Myocyte (in vitro differentiated cells): ENCODE measurements at regions not wholly inside any gene's neighbourhood (a gene's known extent, or its start where the extent isn't known, plus 50 kb on each side); places are given as distances from the start of the nearest gene placed in this dataset.

Source experiments
- DNase-seq: peaks from one replicate; pipeline ENCODE4 v3.0.0-alpha.2; 2012; ENCODE audit warnings: low read depth

DNA sequence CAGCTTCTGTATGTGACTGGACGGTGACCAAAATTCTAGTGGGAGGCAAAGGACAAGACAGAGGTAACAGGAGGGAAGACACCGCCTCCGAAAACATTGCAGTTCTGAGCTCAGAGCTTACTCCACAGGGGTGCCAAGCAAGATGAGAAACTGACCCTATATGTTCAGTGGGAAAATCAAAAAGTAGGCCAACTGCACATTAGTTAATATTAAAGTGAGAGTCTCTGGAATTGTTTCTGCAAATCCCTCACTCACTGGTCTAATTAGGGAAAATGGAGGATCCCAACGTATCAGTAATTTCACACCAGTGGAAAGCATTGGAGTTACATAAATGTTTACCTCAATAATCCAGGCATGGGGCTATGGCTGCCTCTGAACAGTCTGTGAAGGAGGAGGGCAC is 313.3 kb upstream of the KCNH8 start:
- no peak for DNase-seq

DNA sequence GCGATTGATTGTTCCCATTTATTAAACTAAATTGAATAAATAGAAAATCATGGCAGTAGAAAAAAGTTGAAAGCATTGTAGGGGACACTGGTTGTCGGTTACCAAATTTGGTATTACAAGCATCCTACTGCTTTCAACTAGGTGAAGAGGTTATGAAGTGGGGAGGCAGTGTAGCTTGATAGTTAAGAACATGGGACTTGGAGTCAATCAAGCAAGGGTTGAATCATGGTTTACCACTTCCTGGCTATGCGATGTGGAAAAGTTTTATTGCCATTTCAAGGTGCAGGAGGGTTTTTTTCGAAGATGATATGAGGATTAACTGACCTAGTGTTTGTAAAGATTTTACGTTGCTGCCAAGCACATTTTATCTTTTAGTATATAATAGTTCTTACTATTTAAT is 318.2 kb upstream of the KCNH8 start:
- no peak for DNase-seq

DNA sequence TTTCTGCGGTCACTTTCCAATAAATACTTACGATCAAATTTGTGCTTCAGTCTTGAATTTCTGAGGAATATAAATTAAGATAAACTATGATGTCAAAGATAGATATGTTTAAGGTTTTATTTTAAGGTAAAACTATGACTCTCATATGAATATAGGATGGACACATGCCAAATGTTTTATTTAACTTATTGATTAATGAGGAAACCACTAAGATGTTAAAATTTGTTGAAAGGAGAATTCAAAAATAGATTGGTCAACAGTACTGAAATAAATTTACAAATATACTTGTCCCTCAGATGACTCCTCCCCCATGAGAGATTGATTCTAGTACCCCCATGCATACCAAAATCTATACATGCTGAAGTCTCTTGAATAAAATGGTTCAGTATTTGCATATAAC is 319.7 kb upstream of the KCNH8 start:
- DNase-seq, result no peak

DNA sequence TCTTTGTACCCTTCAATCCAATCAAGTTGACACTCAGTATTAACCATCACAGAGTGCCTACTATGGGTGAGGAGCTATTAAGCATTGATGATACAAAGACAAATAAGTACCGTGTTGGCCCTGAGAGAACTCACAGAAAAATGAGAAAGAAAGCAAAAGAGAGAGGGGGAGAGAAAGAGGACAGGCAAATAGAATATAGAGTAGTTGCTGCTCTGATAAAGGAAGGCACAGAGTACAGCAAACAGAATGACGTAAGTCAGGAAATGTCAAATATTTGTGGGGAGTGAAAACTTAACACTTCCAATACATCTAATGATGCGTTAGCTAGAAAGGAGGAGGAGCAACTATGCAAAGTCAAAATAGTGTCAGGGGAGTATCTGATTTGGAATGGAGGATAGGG is 320.6 kb upstream of the KCNH8 start:
- DNase-seq, result no peak

DNA sequence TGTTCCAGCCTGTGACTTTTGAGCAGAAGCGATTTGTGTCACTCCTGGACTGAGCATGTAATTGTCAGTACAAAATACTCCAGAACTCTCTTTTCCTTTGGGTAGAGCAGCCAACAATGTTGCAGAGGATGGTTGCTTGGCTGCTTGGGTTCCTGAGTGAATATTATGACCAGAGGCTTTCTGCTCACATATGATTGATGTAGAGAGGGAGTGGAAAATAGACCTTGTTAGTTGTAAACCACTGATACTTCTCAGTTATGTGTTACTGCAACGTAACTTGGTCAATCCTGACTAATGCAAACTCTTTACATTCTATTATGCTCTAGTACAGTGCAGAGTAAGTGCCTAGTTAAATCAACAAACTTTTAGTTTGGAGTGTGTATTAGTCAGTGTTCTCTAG is 322.6 kb upstream of the KCNH8 start:
- DNase-seq, result no peak

DNA sequence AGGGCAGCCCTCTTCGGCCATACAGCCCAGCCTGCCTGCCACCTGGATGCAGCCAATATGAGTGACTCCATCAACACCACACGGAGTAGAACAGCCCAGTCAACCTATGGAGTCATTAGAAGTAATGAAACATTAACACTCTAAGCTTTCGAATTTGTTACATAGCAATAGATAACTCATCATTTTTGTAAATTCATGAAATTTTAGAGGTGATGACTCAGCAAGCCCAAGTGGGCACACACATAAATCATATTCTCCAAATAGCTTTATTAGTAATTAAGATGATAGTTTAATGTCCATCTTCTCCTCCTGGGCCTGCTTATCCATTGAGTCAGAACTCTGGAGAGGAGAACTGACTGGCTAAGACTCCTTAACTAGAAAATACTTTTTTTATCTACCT is 335.0 kb upstream of the KCNH8 start:
- no peak for DNase-seq

DNA sequence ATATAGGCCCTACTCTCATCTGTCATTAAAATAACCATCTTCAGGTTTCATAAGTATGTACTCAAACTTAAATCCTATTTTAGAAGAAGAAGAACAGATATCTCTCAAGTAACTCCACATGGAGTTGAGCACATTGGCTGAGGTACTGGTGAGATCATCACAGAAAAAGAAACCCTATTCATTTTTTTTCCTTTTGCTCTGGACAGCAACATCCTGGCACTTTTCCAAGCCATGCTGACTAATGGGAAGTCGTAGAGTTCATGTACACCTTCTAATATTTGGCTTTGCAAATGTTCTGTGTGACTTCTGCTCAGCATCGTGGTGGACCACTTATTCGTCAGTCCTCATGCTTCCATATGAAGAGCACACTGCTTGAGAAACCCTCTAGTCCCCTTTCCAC is 336.0 kb upstream of the KCNH8 start:
- DNase-seq, result no peak

DNA sequence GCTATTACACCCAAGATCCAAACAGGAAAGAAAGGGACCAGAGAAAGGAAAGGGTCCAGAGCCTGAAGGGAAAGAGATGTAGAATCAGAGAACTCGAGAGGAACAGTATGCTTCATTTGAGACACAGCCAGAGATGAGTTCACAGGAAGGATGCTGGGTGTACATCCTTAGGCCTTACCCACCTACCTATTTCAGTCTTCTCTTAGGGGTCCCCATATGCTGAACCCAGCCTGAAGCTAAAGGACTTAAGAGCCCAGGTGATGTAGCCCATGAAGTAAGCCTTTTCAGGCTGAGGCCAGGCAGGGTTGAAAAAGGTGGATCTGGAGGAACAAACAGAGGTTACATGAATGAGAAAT is 338.0 kb upstream of the KCNH8 start:
- DNase-seq, result no peak

DNA sequence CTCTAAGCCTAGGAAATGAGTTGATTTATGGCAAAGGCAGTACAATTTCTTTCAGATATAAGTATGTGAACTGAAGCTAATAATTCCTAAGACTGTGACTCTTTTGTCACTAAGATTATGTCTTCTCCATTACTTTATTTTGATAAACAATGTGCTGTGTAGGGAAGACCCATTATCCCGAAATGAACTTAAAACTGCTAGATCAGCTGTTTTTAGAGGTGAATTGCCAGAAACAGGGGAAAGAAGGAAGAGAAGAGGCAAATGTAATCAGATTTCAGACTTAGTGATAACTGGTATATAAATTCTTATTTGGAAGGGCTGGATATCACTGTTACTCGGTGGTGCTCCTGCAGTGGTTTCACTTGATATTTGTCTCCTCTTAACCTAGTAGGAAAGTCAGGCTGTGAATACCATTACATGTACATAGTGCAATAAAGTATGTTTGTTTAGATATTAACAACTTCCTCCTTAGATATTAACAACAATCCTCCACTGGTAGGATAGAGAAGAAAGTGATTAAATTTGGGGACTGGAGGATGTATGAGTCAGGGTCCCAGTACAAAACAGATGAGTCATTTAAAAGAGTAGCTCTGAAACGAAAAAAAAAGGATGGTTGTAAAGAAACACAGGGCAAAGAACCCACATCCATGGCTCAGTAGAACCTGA is 338.5 kb upstream of the KCNH8 start:
- DNase-seq, result no peak

DNA sequence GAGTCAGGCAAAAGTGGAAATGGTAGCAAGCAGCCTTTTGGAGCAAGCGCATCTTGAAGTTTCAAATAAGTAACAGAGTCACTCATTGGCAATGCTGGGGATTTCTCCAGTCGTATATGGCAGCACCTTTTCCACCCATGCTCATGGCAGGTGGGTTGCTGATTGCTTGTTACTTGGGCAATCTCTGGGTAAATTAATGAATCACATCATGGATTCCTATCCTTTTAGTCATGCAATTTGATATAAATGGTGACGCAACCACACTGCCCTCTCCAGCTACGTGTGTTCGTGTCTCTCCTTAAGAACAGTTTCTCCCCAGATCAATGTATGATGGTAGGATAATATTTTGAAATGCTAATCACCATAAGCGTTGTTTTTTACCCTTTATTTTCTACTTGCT is 339.9 kb upstream of the KCNH8 start:
- no peak for DNase-seq

DNA sequence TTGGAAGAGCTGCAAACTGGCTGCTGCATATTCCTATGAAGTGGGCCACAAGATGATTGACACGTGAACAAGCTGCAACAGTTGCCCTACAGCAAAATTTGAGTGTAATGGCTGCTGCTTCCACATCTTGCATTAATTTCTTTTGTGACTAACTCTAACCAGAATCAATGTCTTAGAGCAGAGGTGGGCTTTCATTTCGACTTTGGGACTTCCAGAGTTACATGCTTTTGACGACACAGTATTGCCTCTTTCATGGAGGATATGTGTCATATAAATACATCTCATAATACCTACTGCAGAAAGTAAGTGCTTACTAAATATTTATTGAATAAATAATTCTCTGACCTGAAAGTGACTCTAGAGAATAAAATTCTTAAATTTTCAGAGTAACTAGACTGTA is 340.7 kb upstream of the KCNH8 start:
- no peak for DNase-seq

DNA sequence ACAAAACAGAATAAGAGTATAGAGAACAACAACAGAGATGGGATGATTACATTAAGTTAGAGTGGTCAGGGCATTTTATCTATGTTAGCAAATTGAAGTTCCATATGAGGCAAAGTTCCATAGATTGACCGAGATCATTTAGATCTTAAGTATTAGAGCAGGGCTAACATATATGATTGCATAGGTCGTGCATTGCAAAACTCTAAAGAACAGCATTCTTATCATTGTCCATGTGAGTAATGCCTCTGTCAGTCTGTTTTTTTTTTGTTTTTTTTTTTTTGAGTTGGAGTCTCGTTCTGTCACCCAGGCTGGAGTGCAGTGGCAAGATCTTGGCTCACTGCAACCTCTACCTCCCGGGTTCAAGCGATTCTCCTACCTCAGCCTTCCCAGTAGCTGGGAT is 341.7 kb upstream of the KCNH8 start:
- DNase-seq, result no peak

DNA sequence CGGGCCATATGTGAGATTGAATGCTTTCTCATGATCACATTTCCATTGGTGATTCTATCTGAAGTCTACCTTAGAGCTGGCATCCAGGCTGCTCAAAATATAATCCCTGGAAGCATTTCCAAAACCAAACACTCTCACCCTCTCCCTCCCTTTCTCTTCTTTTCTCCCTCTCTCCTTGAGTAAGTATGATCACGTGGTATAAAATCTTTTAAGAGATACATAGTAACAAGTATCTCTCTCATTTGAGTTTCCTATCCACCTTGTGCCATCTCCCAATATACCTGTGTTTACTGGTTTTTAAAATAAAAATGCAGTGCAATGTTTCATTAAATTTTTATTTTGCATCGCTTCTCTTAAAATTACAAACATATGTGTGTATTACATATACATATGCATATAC is 350.9 kb upstream of the KCNH8 start:
- DNase-seq, result no peak

DNA sequence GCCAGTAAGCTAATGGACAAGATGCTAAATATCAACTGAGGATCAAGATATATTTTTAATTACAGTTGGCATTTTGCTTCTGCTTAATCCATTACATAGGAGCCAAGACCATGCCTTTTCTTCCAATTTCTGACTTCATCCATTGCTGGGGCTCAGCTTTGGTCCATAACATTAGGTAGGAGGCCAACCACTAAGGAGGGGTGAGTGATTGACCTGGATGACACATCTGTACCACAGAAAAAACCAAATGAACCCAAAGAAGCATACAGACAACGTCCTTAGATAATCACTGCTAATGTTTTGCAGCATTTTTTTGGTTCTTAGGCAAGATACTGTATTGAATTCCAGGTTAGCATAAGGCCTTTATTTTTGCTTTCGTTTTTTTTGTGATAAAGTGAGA is 353.2 kb upstream of the KCNH8 start:
- DNase-seq, result no peak

DNA sequence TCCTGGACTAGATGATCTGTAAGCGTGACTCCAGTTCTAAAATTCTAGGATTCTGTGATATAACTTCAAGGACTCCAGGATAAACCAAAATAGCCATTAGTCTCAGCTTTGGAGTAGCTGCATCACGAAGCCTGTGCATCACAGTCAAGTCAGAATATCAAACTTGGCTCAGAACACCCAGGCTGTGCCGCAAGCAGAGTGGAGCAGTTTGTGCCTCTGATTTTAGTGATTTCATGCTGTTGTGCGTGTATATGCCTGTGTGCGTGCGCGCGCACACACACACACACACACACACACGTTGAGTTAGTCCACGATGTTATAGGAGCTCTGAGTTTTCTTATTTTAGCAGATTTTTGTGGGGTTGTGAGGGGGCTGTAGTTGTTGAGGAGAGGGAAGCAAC is 356.6 kb upstream of the KCNH8 start:
- no peak for DNase-seq

DNA sequence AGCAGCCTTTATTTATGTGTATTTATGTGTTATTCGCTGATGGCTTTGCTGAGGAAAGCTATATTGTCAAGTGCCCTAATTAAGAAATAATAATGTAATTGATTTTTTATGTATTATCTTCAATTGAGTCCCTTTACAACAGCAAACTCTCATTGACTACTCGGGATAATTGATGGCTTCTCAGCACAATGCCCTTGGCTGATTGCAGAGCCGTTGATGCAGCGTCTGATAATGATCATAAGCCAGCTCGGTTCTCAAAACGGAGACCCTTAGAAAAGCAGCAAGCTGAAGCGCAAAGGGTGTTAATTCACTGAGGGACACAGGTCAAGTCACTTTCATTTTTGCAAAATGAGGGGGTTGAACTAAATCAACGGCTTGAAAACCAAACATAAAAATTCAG is 357.1 kb upstream of the KCNH8 start:
- DNase-seq, result no peak

DNA sequence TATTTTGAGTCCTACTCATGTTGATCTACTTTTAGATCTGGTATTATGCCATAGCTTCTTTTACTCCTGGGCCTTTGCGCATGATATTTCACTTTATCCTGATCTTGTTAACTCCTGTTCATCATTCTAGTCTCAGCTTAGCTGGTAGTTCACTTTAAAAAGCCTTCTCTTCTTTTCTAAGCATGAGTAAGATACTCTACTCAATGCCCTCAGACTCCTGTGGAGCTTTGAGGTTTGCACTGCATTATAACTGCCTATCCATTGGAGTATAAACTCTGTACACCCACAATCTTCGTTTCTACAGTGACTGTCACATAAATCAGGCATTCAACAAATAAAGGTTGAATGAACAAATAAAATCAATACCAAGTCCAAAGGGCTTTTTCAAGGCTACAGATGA is 357.9 kb upstream of the KCNH8 start:
- DNase-seq, result no peak

DNA sequence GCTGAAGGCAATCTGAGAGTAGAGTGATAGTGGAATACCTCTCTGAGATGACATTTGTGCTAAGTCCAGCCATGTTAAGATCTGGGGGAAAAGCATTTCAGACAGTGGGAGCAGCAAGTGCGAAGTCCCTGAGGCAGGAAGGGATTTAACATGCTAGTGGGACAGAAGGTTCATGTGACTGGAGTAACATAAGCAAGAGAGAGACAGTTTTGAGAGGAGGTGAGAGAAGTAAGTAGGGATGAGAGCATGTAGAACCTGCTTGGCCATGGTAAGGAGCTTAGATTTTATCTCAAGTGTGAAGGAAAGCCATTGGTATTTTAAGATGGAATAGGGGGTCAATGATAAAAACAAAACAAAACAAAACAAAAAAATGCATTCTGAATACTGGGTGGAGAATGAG is 358.6 kb upstream of the KCNH8 start:
- DNase-seq, result no peak

DNA sequence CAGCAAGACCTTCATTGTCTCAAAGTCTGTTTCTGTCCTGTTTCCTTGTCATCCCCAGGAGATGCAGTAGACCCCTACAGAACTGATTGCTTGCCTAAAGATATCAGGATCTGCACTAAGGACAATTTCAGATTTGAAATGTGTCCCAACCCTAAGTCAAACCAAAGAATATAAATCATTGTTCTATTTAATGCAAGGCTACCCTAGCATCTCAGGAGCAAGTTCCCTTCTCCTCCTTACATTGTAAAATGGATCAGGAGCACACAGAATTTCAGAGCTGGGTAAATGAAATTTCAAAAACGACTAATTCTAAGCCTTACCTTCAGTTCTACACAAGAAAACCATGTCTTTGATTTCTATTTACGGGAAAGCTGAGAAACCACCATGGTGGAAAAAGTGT is 360.9 kb upstream of the KCNH8 start:
- no peak for DNase-seq

DNA sequence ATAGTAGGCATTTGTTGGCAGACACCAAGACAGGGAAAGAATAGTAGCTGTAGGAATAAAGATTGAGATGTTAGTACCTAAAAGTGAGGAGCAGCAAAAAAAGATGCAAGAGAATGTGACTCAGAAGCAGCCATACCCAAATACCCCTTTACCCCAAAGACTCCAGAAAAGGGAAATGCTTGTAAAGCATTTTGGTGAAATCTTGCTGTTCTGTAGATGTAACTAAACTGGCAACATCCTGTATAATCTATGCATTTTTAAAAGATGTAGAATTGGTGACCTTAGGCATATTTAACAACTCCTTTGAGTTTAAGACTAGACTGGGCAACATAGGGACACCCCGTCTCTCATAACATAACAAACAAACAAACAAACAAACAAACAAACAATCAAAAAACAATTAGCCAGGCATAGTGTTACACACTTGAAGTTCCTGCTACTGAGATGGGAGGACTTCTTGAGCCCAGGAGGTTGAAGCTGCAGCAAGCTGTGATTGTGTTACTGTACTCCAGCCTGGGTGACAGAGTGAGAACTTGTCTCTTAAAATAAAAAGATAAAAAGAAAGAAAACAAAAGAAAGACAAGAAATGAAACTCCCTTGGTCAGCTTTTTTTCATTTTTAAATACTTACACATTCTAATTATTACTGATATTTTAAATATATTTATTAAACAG is 361.5 kb upstream of the KCNH8 start:
- no peak for DNase-seq

DNA sequence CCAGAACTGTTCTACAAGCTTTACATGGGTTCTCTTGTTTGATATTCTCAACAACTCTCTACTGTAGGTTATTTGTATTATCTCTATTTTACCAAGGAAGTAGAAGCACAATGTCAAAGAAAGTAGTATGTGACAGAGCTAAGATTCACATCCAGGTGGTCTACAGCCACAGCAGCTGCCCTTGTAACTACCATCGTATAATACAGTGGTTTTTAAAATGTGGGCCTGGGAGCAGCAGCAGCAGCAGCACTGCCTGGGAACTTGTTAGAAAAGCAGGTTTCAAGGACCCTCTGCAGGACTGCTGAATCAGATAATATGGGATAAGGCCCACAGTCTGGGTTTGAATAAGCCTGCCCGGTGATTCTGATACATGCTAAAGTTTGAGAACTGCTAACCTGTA is 357.1 kb upstream of the SATB1 start:
- DNase-seq, result no peak

DNA sequence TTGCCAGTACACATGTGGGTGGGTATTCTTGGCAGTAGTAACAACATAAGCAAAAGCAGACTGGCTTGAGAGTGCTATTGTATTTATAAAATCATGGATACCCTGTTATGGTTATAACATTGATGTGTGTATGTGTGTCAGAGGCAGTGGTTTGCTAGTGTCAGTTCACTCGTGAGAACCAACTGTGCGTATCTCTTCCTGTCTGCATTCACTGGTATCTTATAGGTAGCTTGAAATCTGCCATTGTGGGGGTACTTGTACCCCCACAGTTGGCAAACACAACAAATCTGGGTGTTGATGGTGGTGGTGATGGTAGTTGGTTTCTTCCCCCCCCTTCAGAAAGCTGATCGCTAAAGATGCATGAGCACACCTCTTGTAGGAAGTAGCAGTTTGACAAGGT is 355.8 kb upstream of the SATB1 start:
- DNase-seq, result no peak

DNA sequence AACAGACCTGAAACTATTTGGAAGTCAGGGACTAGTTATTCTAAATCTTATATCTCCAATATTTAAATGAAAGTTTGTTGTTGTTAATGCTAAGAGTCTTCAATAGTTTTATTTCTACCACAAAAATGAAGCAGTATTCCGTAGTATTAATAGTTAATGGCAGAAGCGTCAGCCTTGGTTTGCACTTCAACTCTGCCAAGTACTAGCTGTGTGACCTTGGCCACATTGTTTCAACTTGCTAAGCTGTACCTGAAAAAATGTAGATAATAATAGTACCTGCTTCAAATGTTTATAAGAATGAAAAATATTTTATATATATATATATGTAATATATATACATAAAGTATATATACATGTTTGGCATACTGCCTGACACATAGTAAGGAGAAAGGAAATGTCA is 354.6 kb upstream of the SATB1 start:
- DNase-seq, result no peak

DNA sequence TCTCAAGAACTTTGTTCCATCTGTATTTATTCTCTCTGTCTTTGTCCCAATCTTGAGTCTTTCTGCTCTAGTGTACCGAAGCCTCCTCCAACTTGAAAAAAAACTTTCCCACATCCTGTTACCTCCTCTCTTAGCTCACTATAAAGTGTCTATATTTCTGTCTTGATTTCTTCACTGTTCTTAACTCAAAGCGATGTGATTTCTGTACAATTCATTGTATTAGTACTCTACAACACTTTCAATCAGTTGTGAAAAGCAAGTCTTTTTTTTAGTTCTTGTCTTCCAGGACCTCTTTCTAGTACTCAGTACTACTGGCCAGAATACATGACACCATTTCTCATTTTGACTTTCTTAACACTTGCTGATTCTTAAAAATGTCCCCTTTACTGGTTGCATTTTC is 353.5 kb upstream of the SATB1 start:
- DNase-seq, result no peak
